PC-9 (cell line): ENCODE measurements at regions not wholly inside any gene's neighbourhood (a gene's known extent, or its start where the extent isn't known, plus 50 kb on each side); places are given as distances from the start of the nearest gene placed in this dataset.

Source experiments
- CTCF ChIP-seq: fragments of 200-600 bp; sonication (generic); conservative IDR thresholded peaks from 2 replicates; pipeline ENCODE4 v1.6.1; 2017; ENCODE audit warnings: mixed run types, antibody characterized with exemption, mild to moderate bottlenecking, moderate library complexity
- EZH2 ChIP-seq: fragments of 200-600 bp; sonication (generic); IDR thresholded peaks from 2 replicates; pipeline ENCODE4 v1.8.0; 2017; ENCODE audit warnings: antibody characterized with exemption, low read depth

GRCh38 chr1:98437011-98437410 is 224.5 kb upstream of the SNX7 start:
- TF ChIP-seq CTCF: no peak
- TF ChIP-seq EZH2: no peak
